Ovary (tissue), 7 donors: ENCODE measurements at regions not wholly inside any gene's neighbourhood (a gene's known extent, or its start where the extent isn't known, plus 50 kb on each side); places are given as distances from the start of the nearest gene placed in this dataset.

Experiments used
- DNase-seq, 5 donors: peaks; one replicate each; pipeline ENCODE4 v3.0.0-alpha.2; 2019 to 2020
- H3K27ac ChIP-seq, 2 donors: fragments of 200-600 bp; one replicate each; pipeline versions ENCODE4 v1.5.1 to v1.8.0; 2019 to 2022
- H3K27me3 ChIP-seq: fragments of 200-600 bp; one replicate; pipeline ENCODE4 v1.8.0; 2022
- H3K36me3 ChIP-seq: fragments of 200-600 bp; sonication (generic); one replicate; pipeline ENCODE4 v1.5.1; 2019
- H3K4me1 ChIP-seq: one replicate; pipeline ENCODE4 v1.8.1; 2013; ENCODE audit warnings: mild to moderate bottlenecking, moderate library complexity; ENCODE audit not compliant: insufficient read depth
- H3K4me3 ChIP-seq: fragments of 200-600 bp; sonication (generic); one replicate; pipeline ENCODE4 v1.5.1; 2017
- H3K9me3 ChIP-seq, 2 donors: fragments of 200-600 bp in 1 of 2; sonication (generic) in 1 of 2; one replicate each; pipeline versions ENCODE4 v1.5.1 to v1.8.1; 2013 to 2019; ENCODE audit warnings: mild to moderate bottlenecking in 1 of 2, moderate library complexity in 1 of 2
- CTCF ChIP-seq, 3 donors: fragments of 450-650 bp in 2 of 3; fragments of 200-600 bp in 1 of 3; IDR thresholded peaks; one replicate each; pipeline versions ENCODE4 v1.5.1 to v1.8.0; 2016 to 2022; ENCODE audit warnings: antibody characterized with exemption in 3 of 3, mild to moderate bottlenecking in 1 of 3
- EP300 ChIP-seq: sonication (generic); formaldehyde crosslinking; IDR thresholded peaks from one replicate; pipeline ENCODE4 v1.6.1; 2017; ENCODE audit warnings: antibody characterized with exemption
- POLR2A ChIP-seq: fragments of 450-650 bp; IDR thresholded peaks from one replicate; pipeline ENCODE4 v1.6.1; 2017; ENCODE audit warnings: antibody characterized with exemption, mild to moderate bottlenecking, moderate library complexity
- WGBS, 3 donors: extraction: QIAGEN DNeasy Blood & Tissue Kit in 1 of 3; methylation state at CpG; one replicate each; pipeline versions ENCODE4 v1.1.5 to v1.1.7; 2013 to 2017; 5-methylcytosine and 5-hydroxymethylcytosine counted together
- intact Hi-C, 4 donors: fragments of 100-400 bp; cut with DNase I; formaldehyde crosslinking; loops; one replicate each; pipeline versions ENCODE4 v1.11.0 to v1.15.1; 2022 to 2023
- donor health status: DM: no; HTN: no; CAD: no; lungs with moderate emphysema.
- donor health status: DM: no; HTN: no; CAD: no.
- donor health status: Bipolar disorder and iron deficiency.
- donor health status: DM: no; HTN: no; CAD: no.
- donor health status: DM: yes; HTN: yes; CAD: no.

DNA sequence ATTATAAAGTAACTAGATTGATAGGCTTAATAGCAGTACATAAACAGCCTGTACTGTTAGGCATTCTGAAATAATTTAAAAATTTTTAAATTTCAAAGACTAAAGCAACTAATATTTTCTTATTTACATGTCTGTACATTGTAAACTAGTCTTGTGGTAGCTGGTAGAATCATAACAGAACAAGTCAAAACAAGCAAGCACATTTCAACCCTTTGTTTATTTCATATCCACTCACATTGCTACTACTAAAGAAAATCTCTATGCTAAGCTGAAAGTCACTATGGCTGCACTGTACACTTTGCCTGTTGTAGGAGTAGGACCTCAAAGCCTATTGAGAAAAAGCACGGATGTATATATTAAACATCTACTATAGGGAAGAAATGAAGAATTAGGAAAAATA, 738.2 kb upstream of the ADGRL4 start:
- H3K4me3 ChIP-seq, result no peak overlapping the region
- H3K9me3 ChIP-seq, result no peaks in the 10 kb centered on the region
- no peak for DNase-seq
- no peaks in the 10 kb centered on the region for H3K27me3 ChIP-seq
- no peak overlapping the region for H3K27ac ChIP-seq
- WGBS, 3 donors, result 91 to 96% (median 92%) methylated on average over 1 of the region's 1 CpG
- no peaks in the 10 kb centered on the region for H3K4me1 ChIP-seq
- H3K36me3 ChIP-seq, result no peaks in the 10 kb centered on the region
- intact Hi-C loops, result no loop called here
- TF ChIP-seq POLR2A (no peak), EP300 (no peak), CTCF (IDR thresholded peaks at IDR 0.05) (no peak)

- H3K36me3 ChIP-seq, result no peaks in the 10 kb centered on the region
- no peaks in the 10 kb centered on the region for H3K27me3 ChIP-seq
- WGBS, 3 donors, result 85 to 91% (median 91%) methylated on average over 3 of the region's 3 CpGs
- no peaks in the 10 kb centered on the region for H3K9me3 ChIP-seq
- no peaks in the 10 kb centered on the region for H3K4me1 ChIP-seq
- intact Hi-C loops, result no loop called here
- TF ChIP-seq POLR2A (no peak), EP300 (no peak), CTCF (IDR thresholded peaks at IDR 0.05) (no peak)
- H3K27ac ChIP-seq, result no peak overlapping the region
- DNase-seq, result no peak
- H3K4me3 ChIP-seq, result no peak overlapping the region
Measured at GRCh38 chr1:79741720-79742421, 735.3 kb upstream of the ADGRL4 start.

DNA sequence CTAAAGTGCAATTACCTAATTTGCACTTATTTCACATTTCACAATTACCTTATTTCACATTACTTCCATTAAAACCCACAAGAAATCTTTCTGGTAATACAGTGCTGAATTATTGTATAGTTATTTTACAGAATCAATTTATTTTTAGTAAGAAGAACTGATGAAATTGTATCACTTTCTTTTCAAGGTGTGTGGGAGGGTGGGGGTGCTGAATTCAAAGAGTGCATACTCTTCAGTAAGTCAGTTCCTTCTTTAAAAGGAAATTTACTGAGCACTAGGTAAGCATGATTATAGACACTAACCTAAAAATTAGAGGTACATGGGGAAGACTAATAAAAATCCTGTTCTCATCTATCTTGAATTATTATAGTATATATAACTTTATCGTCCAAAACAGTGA, 731.6 kb upstream of the ADGRL4 start:
- Histone ChIP-seq H3K36me3 (no peaks in the 10 kb centered on the region), H3K9me3 (no peaks in the 10 kb centered on the region), H3K4me3 (no peak overlapping the region), H3K4me1 (no peaks in the 10 kb centered on the region), H3K27me3 (no peaks in the 10 kb centered on the region), H3K27ac (no peak overlapping the region)
- intact Hi-C loops, result no loop called here
- WGBS, 3 donors, result 96 to 98% (median 96%) methylated on average over 1 of the region's 1 CpG
- TF ChIP-seq EP300 (no peak), CTCF (IDR thresholded peaks at IDR 0.05) (no peak), POLR2A (no peak)
- no peak for DNase-seq

- intact Hi-C loops, result no loop called here
- TF ChIP-seq EP300, result no peak
- TF ChIP-seq POLR2A, result no peak
- TF ChIP-seq CTCF (IDR thresholded peaks at IDR 0.05), result no peak
- 88 to 91% (median 89%) methylated on average over 1 of the region's 1 CpG for WGBS, 3 donors
Measured at GRCh38 chr1:79737193-79737592, 730.7 kb upstream of the ADGRL4 start.

More at GRCh38 chr1:79737193-79737592, 730.7 kb upstream of the ADGRL4 start:
- Histone ChIP-seq H3K36me3 (no peaks in the 10 kb centered on the region), H3K9me3 (no peaks in the 10 kb centered on the region), H3K27me3 (no peaks in the 10 kb centered on the region), H3K4me1 (no peaks in the 10 kb centered on the region), H3K4me3 (no peak overlapping the region), H3K27ac (no peak overlapping the region)
- no peak for DNase-seq
